HG02870 (cell line): ENCODE measurements at regions not wholly inside any gene's neighbourhood (a gene's known extent, or its start where the extent isn't known, plus 50 kb on each side); places are given as distances from the start of the nearest gene placed in this dataset.
"Not testable (repeated sequence)": the region's sequence is repeated elsewhere in the genome, so short reads cannot be mapped to it uniquely, and the experiment has no call there.

Experiments
- ATAC-seq: cut with Tn5 transposase; IDR thresholded peaks from one replicate; pipeline ENCODE4 v1.9.1; 2021; ENCODE audit warnings: mild to moderate bottlenecking, moderate library complexity; ENCODE audit not compliant: unreplicated experiment

GRCh38 chr5:4581289-4581688 lies 558.8 kb upstream of the ADAMTS16 start:
- no peak for ATAC-seq

DNA sequence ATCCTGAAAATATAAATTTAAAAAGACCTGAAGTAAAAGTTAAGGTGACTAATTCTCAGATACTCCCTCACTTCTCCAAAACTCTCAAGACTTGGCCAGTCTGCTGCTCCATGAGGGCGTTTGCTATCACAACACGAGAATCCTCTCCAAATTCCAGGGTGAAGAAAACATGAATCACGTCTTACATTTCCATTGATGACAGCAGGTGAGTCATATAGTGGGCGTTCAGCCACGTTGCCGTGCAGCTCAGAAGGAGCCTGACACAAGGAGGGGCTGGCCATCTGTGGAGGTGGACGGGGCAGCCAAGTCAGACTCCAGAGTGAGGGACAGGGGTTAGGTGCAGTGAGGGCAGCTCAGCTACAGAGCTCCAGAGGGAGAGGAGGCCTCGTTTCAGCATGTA lies 555.1 kb upstream of the ADAMTS16 start:
- no peak for ATAC-seq

DNA sequence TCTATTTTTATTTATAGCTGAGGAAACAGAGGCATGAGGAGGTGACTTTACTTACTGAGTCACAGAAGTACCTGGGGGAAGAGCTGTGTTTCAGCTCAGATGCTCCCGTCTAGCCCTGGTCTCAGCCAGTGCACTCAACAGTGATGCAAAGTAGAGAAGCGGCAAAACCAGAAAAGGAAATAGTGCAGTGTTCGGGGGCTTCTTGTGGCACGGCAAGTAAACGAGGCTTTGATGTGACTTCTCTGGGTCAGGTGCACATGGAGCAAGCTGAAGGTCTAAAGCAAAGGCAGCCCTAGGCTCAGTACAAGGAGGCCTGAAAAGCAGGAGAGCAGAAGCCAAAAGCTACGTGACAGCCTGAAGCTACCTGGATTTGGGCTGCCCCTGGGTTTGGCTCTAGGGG lies 526.7 kb upstream of the ADAMTS16 start:
- ATAC-seq = no peak

- ATAC-seq = no peak
Measured at GRCh38 chr5:4614088-4614487, 526.0 kb upstream of the ADAMTS16 start.

GRCh38 chr5:4615369-4615768 lies 524.8 kb upstream of the ADAMTS16 start:
- ATAC-seq = not testable (repeated sequence)

- no peak for ATAC-seq
Measured at GRCh38 chr5:4625206-4625896, 514.8 kb upstream of the ADAMTS16 start.

DNA sequence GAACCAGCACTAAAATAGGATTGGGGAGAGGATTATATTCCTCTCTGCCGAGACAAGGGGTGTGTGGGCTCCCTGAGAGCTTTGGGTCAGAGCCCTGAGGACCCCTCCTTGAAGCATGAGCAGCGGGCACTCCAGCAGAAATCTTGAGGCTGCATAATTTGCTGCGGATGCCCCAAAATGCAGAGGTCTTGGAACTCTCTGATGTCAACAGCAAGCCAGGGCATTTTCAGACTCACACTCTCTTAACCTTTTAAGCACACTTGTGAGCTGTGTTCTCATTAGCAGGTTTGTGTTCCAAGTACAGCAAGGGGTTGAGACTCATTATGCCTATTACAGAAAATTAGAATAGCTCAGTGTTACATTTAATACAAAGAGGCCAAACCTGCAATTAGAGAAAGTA lies 513.0 kb upstream of the ADAMTS16 start:
- no peak for ATAC-seq

- no peak for ATAC-seq
Measured at GRCh38 chr5:4627929-4628328, 512.2 kb upstream of the ADAMTS16 start.

DNA sequence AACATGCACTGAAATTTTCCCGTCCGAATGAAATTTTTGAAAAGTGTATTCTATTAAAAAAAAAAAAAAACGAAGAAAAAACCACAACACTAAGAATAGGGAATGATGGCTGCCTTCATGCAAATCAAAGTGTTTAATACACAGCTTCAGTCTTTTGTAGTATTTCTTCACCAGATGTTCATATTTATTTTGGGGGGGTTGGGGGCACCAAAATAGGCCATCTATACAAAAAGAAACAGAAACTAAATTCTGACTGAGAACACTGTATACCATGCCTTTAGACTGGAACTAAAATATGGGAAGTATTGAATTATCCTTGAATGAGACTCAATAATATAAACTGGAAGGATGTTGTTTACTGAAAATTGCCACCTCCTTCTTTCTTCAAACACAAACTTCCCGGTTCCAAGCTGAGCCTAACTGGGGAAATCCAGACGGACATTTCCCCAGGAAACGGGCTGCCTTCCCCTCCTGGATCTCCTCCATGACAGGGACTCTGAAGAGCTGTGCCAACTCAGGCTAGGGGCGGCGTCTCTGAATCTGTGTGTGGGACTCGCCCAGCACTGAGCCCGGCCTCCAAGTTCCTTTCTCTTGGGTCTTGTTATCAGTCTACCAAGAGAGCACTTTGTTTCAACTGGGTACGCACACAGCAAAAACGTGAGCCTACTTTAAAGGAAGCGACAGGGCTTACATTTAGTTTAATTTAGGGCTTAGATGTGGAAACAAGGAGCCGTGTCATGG lies 511.3 kb upstream of the ADAMTS16 start:
- no peak for ATAC-seq

DNA sequence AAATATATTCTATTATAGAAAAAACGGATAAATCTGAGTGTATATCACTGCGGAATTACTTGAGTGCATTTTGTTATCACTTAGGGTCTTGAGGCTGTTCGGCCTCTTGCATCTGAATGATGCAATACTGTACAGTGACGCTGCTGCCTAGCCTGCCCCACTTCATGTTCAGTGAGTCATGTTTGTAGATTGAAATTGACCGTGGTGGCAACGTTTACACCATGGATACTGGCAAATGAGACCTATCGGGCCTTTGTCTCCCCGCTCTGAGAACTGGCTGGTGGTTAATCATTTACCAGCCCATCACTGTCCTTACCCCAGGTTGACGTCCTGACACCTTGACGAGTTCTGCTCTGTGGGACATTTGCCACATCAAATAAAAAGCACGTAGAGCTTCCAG lies 510.1 kb upstream of the ADAMTS16 start:
- ATAC-seq = no peak

DNA sequence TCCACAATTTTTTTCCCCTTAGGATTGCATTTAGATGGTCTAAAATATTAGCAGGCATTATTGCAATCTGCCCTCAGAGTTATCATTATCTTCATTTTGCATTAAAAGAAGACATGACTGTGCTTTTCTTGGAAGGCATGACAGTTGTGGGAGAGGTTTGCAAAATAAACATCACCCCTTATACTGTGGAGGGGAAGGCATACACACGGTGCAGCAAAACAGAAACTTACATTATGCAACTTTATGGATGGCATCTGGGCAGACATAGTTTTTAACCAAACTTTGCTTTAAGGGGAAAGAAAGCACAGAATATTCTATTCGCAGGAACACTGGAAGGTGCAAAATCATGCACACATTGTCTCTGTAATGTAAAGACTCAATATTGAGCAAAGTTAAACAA lies 505.8 kb upstream of the ADAMTS16 start:
- no peak for ATAC-seq

GRCh38 chr5:4636378-4636777 lies 503.8 kb upstream of the ADAMTS16 start:
- ATAC-seq = no peak

DNA sequence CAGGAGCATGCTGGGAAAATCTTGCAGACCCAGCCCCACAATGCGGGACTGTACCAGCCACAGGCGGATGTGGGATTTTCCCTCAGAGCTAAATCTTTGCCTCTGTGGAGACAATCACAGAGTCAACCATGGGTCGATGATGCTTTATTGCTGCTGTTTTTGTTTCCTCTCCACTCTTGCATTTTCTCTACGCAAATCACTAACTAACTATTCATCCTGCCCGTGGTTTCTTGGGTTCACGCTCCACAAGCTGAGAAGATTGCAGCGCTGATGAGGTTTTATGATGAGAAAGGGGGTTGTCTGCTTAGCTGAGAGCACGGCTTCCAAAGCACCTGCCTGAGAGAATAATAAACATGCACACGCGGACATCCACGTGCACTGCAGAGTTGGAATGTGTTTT lies 500.2 kb upstream of the ADAMTS16 start:
- no peak for ATAC-seq

- no peak for ATAC-seq
Measured at GRCh38 chr5:4640795-4641194, 499.3 kb upstream of the ADAMTS16 start.

DNA sequence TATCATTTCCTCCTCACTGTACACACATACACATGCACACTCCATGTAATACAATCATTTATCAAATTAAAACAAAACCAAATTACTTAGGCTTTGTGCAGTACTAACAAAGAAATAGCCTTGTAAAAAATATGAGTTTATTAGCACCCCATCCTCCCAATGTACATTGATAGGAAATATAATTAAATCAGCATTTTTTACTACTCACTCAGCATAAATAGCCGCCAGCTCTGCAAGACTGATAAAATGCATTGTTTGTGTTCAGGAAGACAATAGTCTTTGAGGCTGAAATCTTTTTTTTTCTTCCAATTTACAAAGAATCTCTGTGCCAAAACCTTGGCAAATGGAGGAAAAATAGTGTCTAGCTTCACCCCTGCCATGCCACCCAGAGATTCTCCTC lies 497.6 kb upstream of the ADAMTS16 start:
- no peak for ATAC-seq

DNA sequence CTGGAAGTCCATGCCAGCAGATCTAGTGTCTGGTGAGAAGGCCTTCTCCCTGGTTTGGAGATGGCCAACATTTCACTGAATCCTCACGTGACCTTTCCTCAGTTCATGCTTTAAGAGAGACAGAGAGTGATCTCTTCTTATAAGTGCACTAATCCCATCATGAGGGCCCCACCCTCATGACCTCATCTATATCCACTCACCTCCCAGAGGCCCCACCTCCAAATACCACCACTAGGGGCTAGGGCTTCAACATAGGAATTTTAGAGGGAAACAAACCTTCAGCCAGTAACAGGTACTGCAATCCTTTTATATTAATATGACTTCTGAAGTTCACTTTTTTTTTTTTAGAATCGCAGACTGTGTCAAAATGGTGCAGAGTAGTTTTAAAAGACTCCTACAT lies 496.9 kb upstream of the ADAMTS16 start:
- ATAC-seq = no peak

GRCh38 chr5:4643960-4644359 lies 496.2 kb upstream of the ADAMTS16 start:
- ATAC-seq = no peak

GRCh38 chr5:4646715-4647375 lies 493.3 kb upstream of the ADAMTS16 start:
- ATAC-seq = no peak

DNA sequence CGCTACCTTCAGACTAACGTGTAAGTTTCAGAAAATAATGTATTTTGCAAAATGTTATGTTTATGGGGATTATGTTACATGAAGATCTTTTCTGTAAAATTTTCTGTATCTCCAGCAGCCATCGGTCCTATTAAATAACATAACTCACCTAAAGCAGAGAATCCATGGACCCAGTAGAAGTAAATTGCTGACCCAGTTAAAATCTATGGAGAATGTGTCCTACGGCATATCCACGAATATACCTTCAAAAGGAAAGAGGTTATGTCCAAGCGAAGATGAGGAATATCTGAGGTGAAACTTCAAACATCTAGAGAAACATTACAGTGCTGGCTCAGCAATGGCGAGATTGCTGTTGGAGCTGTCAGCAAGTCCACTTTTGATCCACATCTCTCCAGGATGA lies 492.2 kb upstream of the ADAMTS16 start:
- no peak for ATAC-seq

DNA sequence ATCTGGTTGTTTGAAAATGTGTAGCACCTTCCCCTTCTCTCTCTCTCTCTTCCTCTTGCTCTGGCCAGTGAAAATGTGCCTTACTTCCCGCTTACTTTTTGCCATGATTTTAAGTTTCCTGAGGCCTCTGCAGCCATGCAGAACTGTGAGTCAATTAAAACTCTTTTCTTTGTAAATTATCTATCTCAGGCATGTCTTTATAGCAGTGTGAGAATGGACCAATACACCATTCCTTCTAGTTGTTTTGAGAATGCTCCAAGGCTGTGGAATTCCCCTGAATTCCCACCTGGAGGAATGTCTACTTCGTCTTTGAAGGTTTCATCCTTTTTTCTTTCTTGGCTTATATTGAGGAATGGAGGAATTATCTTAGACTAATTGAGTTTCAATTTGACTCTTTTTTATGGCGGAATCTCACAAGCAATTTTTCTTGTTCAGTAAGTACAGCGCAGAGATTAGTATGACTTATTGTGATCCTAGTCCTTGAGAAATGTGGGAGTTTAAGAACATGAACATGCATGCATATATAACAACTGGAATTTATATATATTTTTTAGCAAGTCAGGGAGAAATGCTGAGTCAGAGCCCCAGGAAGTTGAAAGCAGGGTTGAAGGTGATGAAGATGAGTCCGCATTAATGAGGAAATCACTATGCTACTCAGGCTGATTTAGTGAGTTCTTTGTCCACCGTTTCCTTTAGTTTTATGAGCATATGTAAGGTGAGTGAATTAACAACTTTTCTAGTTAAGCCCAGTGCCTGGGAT lies 488.1 kb upstream of the ADAMTS16 start:
- no peak for ATAC-seq

DNA sequence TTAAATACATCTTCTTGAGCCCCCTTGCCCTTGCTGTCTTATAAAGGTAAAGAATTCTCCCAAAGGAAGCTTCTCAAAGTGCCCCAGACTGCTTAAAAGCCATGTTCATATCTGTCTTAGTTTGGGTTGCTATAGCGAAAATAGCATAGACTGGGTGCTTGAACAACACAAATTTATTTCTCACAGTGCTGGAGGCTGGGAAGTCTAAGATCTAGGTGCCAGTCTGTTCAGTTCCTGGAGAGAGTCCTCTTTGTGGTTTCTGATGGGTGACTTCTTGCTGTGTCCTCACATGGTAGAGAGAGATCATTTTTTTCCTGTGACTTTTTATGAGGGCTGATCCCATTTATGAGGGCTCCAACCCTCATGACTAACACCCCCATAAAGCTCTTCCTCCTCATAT lies 486.7 kb upstream of the ADAMTS16 start:
- no peak for ATAC-seq
